GM21381 (cell line): ENCODE measurements at regions not wholly inside any gene's neighbourhood (a gene's known extent, or its start where the extent isn't known, plus 50 kb on each side); places are given as distances from the start of the nearest gene placed in this dataset.
"Not testable (repeated sequence)": the region's sequence is repeated elsewhere in the genome, so short reads cannot be mapped to it uniquely, and the experiment has no call there.

ENCODE experiments used
- ATAC-seq: cut with Tn5 transposase; IDR thresholded peaks from one replicate; pipeline ENCODE4 v1.9.1; 2021; ENCODE audit warnings: mild to moderate bottlenecking, moderate library complexity; ENCODE audit not compliant: unreplicated experiment

DNA sequence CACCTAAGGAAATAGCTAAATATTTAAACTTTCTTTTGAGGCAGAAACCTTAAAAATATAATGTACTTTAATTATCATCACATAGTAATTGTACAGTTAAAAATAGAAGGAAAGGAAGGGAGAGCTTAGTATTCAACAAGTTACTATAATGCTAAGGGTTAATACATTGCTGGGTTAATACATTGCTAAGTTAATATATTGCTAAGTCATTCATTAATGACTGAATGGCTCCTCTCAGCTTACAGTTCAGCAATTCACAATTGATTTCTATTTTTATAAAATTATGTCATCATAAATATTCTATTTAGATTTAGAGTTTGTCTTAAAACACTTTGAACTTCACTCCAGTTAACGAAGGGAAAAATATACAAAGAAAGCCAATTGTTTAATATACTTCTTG is 207.9 kb downstream of the BMP4 start:
- no peak for ATAC-seq

DNA sequence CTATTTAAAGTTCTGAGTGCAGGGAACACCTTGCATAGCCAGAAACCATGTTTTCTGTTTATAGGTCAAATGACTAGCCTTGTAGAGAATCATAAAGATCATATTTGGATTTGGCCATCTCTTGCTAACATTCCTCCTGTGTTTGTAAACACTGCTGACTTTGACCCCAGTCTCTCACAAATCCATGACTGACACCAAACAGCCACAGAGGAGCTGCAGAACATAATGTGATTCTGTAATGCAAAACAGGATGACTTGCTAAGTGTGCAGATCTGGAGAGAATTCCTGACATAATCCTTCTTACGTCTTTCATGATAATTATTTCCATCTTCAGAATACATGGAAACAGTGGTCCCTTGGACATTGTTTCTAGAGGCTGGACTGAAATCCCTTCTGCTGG is 211.8 kb downstream of the BMP4 start:
- ATAC-seq, result no peak

DNA sequence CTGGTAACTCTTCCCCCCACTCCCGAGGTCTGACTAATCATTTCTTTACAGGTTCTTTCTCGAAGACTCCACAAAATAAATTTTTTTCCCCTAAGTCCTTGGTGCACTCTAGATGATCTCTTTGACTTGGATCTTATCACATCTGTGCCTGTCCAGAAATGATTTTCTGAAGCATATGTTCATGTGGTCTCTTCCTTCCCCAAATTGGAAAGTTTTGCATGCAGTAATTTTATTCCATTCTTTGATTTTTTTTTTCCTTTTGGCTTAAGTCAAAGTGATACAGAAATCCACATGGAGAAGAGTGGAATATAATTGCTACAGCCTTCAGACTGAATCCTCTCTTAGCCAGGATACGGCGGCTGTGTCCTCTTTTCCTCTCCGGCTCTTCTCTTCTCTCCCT is 213.3 kb downstream of the BMP4 start:
- ATAC-seq, result no peak

DNA sequence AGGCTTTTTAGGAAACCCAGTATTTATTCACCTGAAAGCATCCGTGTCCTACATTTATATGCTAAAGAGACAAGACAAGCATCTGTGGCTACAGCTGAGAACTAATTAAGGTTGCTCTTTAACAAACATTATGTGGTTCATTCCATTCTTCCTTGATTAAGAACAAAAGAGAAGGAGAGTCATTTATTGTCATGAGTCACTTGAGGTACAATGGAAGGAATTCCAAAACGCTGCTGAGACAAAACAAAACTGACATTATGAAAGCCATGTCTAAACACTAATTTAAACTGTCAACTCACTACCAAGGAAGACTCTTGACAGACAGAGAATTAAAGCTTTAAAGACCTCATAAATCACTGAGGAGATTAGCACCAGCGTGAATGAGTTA is 214.4 kb downstream of the BMP4 start:
- no peak for ATAC-seq

DNA sequence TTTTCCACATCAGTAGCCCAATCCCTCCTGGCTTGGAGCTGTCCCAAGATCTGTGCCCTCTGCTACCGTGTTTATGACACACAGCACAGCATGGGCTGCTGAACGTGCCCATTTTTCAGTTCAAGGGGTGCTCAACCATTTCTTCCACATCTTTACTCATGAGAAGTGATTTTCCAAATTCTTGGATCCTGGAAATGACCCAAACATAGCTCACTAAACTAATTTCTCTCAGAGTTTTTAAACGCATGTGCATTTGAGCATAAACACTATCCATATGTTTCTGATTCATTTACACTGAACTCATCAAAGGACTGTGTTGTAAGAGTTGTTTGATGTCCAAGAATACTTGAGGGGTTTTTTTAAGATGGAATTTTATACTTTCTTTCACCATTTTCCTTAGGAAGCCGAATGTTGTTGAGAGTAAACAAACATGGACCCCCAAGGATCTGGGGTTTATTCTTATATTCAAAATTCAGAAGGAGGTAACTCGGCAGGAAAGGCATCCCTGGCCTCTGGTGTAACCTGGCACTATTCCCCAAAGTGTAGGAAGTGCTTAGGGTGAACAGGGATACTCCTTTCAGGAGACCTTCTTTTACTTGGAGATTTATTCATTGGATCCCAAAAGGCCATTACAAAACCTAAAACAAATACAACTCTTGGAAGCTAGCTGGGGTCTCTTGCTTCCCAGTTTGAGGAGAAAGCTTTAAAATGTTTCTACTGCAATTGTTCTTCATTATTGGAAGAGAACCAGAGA is 215.0 kb downstream of the BMP4 start:
- no peak for ATAC-seq

DNA sequence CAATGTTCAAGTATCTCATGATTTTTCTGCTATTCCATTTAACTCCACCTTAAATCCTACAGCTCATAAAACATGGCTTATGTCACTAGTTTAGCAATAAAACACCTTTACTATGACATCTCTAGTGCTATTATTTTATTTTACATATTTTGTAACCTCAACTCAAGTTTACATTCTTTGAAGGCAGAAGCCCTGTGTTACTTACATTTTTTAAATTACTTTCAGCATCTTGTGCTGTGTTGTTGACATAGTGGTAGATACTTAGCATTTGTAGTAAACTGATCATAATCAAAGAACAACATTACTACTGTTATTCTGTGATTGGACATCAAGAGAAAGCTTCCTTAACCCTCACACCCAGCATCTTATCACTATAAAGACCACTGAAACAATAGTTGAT is 216.1 kb downstream of the BMP4 start:
- ATAC-seq, result no peak

DNA sequence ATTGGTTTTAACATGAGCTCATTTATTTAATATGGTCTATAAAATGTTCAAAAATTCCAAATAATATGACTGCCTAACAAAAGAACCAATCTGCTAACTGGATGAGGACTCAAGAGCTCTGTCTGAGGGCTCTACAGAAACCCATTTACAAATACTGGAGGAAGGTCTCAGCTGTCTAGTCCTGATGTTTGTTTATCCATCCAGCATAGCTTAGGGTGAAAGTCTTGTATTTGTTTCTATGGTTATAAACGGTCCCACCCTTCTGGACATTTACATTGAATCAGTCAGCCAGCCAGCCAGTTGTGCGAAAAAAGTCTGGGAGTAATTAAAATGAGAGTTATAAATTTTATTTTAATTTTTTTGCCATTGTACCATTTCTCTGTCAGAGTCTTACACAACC is 220.7 kb downstream of the BMP4 start:
- no peak for ATAC-seq

DNA sequence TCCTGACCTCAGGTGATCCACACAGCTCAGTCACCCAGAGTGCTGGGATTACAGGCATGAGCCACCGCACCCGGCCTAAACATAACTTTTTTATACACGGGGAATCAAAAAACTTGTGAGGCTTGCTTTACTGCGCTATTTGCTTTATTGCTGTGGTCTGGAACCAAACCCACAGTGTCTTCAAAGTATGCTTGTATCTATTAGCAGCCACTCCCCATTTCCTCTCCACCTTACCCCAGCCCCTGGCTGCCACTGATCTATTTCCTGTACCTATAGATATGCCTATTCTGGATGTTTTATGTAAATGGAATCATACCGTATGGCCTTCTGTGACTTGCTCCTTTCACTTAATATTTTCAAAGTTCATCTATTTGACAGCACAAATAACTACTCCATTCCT is 233.4 kb downstream of the BMP4 start:
- no peak for ATAC-seq

DNA sequence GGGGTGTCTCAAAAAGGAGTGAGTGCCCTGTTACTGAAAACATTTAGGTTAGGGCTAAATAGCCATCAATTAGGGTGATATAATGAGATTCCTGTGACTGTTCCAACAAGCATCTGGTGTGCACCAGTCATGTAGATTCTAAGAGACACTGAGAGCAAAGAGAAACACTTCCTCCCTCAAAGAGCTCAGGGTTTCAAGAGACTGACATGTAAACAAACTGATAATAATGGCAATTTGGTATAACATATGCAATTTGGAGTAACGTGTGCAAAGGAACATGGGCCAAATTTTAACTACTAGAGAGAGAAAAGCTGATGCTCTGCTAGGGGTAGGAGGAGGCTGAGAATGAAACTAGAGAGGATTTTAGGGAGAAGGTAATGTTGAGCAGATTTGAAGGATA is 237.1 kb downstream of the BMP4 start:
- ATAC-seq, result no peak

DNA sequence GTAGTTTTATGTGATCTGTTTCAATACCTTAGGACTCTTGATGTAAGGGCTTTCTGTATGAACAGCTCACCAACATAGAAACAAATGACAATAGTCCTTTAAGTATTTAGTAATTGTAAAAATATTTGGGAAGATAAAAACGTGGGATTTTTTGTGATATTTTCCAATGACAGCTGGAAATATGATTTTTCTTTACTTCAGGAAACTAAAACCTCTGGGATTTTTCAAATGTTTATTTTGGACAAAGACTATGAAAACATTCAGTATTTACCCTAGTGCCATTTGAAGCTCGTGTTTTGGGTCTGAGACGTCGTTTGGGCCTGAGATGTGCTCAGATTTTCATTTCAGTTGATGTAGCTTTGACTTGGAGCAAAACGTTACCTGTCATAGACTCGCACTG is 240.0 kb downstream of the BMP4 start:
- no peak for ATAC-seq

DNA sequence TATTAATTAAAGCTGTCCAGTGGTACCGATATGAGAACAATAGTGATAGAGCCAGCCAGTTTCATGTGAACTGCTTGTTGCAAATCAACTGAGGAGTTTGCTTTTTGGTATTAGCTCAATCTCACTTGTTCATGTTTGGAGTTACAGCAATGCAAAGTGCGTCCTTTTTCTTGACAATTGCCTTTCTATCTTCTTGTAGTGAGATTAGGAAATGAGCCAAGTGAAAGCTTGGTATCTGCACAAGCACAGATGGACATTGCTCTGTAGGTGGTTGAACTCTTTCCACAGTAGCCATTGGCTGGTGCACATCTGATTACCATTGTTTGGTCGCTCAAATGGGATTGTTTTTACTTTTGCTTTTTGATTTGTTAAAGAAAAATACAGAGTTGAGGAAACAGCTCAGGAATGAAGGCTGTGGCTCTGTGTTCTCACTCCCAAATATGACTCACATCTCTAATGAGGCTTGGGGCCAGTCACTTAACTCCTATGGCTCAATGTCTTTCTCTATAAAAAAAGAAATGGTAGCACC is 241.4 kb downstream of the BMP4 start:
- no peak for ATAC-seq

DNA sequence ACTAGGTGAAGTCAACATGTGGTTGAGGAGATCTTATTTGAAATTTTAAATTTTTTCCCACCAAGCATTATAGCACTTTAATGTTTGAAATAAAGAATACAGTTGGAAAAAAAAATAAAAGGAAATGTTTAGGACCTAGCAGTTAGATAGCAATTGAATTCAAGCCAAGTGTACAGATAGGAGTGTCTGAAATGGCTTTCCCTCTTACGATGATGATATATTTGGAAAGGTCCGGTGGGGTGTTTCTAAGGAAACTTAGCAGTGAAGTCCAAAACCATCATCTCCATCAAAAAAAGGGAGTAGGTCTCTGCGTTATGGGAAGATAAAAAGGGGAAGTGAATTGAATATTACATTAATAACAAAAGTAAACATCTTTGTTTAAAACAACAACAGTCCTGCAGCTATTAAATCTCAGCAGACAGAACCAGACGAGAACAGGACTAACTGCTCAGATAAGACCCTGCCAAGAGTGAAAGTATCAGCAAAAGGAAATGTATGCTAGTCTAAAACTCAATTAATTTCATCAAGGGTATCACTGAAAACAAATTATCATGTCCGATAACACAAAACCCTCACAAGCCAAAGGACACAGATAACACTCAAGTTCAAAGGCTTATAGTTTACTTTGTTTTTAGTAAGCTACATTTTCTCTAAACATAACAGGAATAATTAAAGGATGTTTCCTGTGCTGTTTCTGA is 242.0 kb downstream of the BMP4 start:
- no peak for ATAC-seq

DNA sequence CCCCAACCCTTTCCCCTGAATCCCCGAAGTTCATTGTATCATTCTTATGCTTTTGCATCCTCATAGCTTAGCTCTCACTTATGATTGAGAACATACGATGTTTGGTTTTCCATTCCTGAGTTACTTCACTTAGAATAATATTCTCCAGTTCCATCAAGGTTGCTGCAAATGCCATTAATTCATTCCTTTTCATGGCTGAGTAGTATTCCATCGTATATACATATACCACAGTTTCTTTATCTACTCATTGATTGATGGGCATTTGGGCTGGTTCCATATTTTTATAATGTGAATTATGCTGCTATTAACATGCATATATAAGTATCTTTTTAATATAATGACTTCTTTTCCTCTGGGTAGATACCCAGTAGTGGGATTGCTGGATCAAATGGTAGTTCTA is 243.7 kb downstream of the BMP4 start:
- not testable (repeated sequence) for ATAC-seq

DNA sequence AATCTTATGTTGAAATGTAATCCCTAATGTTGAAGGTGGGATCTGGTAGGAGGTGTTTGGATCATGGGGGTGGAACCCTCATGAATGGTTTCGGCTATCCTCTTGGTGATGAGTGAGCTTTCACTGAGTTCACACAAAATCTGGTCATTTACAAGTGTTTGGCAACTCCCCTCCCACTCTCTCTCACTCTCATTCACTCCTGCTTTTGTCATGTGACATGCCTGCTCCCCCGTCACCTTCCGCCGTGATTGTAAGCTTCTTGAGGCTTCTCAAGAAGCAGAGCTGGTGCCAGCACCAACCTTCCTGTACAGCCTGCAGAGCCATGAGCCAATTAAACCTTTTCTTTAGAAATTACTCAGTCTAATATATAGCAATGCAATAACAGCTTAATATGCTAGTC is 245.4 kb downstream of the BMP4 start:
- ATAC-seq, result no peak

DNA sequence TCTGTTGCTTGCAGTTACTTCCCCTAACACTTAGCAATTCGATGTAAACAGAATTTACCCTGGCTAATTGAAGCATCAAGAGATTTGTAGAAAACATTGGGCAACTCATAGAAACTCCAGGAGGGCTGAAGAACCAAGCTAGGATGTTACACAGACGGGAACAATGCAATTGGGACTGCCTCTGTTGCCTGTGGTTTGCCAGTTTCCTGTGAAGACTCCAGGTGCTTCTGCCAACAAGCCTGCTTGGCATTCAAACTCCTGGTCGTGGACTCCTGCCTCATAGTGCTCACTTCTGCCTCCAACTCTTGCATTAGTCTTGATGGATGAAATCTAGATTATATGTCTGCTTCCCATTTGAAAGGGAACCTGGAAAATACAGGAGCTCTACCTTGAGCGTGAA is 246.0 kb downstream of the BMP4 start:
- no peak for ATAC-seq

DNA sequence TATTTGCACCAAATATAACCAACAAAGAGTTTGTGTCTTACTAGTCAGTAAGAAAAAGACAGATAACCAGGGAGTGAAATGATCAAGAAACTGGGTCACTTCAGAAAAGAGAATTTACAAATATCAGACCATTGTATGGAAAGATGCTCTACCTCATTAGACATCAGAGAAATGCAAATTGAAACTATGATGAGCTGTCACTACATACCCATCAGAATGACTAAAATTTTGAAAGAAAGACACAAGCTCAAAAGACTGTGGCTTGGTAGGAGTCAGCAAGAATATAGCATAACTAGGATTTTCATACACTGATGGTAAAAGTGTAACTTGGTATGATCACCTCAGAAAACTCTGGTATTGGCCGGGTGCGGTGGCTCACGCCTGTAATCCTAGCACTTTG is 247.2 kb downstream of the BMP4 start:
- no peak for ATAC-seq

DNA sequence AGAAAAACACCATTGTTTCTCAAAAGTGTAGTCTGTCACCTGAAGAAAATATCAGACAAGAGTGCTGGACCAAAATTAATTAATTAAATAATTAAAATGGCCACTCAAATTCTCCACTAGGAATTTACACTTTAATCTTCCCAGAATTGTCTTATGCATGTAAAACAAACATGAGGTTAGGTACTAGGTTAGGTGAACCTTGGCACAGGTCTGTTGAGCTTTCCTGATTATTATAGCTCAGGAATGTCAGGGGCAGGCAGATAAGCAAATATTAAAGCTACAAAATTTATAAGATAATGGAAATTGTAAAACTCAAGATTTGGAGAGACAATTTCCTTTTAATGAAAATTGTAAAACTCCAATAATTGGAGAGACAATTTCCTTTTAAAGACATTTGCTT is 253.2 kb downstream of the BMP4 start:
- ATAC-seq, result no peak

DNA sequence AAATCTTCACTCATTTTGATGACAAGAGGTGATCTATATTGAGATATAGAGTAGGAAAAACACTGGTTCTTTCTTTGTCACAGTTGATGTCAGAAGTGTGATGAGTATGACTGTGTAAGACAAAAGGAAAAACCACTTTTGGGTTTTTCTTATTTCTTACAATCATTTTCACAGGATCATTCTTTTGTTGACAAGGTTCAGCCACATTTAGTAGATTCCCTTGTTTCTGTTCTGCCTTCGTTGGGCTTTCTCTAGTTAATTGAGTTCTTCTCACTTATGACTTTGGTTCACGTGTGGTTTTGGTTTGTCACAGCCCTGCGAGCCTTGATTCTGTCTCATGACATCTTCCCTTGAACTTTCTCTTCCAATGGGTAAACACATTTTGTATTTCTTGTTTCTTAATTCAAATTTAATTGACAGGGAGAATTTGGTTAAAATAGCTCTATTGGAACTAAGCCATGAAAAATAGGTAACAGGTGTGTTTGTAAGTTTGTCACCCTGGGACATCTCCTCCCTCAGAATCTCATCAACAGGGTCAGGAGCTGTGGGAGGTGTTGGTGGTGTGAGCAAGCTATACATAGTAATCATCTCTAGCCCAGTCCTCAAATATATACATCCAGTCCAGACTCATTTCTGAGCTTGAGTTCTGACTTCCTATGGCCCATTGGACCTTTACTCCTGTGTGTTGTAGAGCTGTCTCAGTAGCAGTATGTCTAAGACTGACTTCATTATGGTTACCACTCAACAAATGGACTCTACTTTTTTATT is 255.3 kb downstream of the BMP4 start:
- ATAC-seq, result peak; percentile 69

DNA sequence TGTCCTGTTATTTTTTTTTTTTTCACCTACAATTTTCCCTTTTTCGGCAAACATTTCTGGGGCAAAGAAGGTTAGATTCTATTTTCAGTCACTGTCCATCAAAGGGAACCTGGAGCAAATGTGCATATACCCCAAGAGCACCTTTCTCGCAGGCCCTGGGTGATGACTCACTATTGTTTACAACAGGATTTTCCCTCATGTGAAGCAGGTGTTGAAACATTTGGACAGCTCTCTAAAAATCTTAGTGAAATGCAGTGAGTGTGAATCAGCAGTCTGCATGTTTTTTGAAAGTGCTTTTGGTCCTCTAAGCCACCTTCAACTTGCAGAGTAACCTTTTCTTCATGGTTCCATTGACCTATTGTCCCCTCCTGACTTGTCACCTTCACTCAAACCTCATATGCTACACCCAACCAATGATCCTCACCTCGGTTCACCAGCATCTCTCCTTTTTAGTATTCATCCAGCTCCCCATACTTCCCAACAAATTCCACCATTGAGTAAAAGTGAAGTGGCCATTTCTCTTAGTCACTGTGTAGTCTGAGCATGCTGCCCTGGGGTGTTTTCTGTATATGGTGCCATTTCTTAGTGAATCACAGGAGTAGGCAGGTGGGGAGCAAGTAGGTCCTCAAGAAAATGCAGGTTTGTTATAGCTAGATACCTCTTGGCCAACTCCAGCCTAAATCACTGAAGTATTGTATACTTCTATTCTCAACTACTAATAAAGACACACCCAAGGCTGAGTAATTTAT is 260.2 kb downstream of the BMP4 start:
- no peak for ATAC-seq

DNA sequence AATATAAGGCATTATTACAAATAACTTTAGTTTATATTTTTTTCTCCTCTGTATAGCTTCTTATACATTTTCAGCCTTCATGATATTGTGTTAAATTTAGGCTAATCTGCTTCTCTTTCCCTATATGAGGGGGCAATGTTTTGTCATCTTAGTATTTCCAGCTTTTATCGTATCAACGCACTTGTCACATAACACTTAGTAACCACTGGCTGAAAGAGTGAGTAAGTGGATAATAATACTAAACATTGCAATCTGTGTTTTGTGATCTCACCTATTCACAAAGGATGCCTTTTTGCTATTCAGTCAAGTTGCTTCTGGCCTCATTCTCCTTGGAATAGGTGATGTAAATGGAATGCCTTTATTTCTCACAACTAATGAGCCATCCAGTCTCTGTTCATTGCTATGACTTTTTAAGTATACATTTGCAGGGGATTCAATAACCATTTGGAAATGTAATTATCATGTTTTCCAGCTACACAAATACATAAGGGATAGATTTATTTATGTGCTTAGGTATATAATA is 260.9 kb downstream of the BMP4 start:
- ATAC-seq, result no peak

DNA sequence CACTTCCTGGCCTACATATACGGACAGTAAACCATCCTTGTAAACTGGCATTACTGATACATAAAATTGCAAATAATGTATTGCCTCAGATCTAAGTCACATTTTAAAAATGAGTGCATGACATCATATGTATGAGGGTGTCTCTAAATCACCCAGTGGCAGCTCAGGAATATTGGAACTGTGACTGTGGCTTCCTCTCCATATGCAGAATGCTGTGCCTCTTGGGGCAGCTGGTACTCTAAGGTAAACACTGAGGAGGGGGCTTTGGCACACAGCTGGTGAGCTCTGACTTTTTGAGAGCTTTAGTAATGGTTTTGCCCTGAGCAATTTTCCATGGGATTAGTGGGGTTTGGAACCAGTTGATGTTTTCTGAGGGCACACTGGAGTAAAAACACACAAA is 263.7 kb downstream of the BMP4 start:
- no peak for ATAC-seq
